Keratinocyte (primary cell): ENCODE measurements at regions not wholly inside any gene's neighbourhood (a gene's known extent, or its start where the extent isn't known, plus 50 kb on each side); places are given as distances from the start of the nearest gene placed in this dataset.
A peak's percentile ranks its signal among the peaks of the same experiment; 100 is the strongest.

Source experiments
- DNase-seq: peaks from one replicate; pipeline ENCODE4 v3.0.0-alpha.2; 2011; ENCODE audit warnings: low read depth, missing footprints, low spot score
- FAIRE-seq: peaks from 2 replicates; lab custom pipeline; 2011; peaks lifted over from hg19 to GRCh38; lab: Jason Lieb, UNC
- H2AFZ ChIP-seq: 2 replicates; pipeline ENCODE4 v1.6.0; 2012; ENCODE audit warnings: low read length, control low read depth, inconsistent platforms; ENCODE audit not compliant: control insufficient read depth
- H3K27ac ChIP-seq: 2 replicates; pipeline ENCODE4 v1.5.1; 2011; ENCODE audit warnings: low read length; ENCODE audit not compliant: control insufficient read depth, insufficient read depth
- H3K27me3 ChIP-seq: 3 replicates; pipeline ENCODE4 v1.6.0; 2011; ENCODE audit warnings: low read length; ENCODE audit not compliant: control insufficient read depth, insufficient read depth; ENCODE audit errors: extremely low read depth
- H3K36me3 ChIP-seq, 2 experiments: 2 replicates in 1 of 2; 3 replicates in 1 of 2; pipeline ENCODE4 v1.5.1; 2011; ENCODE audit warnings: low read length in 2 of 2, mild to moderate bottlenecking in 1 of 2; ENCODE audit not compliant: control insufficient read depth in 2 of 2, insufficient read depth in 2 of 2; ENCODE audit errors: extremely low read depth in 1 of 2
- H3K4me1 ChIP-seq: 3 replicates; pipeline ENCODE4 v1.5.1; 2011; ENCODE audit warnings: low read length; ENCODE audit not compliant: control insufficient read depth, insufficient read depth; ENCODE audit errors: extremely low read depth
- H3K4me2 ChIP-seq: 3 replicates; pipeline ENCODE4 v1.6.0; 2011; ENCODE audit warnings: low read depth, low read length; ENCODE audit not compliant: control insufficient read depth, insufficient read depth; ENCODE audit errors: extremely low read depth
- H3K4me3 ChIP-seq, 3 experiments: fragments of 200-600 bp in 1 of 3; sonication (generic) in 1 of 3; 2 replicates in 2 of 3; 3 replicates in 1 of 3; pipeline ENCODE4 v1.5.1; 2011 to 2016; ENCODE audit warnings: low read length in 3 of 3, mild to moderate bottlenecking in 3 of 3, control low read depth in 2 of 3, inconsistent platforms in 1 of 3, low read depth in 1 of 3, mixed read lengths in 1 of 3, mixed run types in 1 of 3, moderate library complexity in 1 of 3; ENCODE audit not compliant: control insufficient read depth in 2 of 3, insufficient read depth in 2 of 3; ENCODE audit errors: extremely low read depth in 1 of 3
- H3K79me2 ChIP-seq: 2 replicates; pipeline ENCODE4 v1.6.0; 2012; ENCODE audit warnings: low read length; ENCODE audit not compliant: control insufficient read depth, insufficient read depth
- H3K9ac ChIP-seq: 3 replicates; pipeline ENCODE4 v1.6.0; 2011; ENCODE audit warnings: low read length; ENCODE audit not compliant: control insufficient read depth, insufficient read depth; ENCODE audit errors: extremely low read depth
- H3K9me1 ChIP-seq: 3 replicates; pipeline ENCODE4 v1.6.0; 2011; ENCODE audit warnings: low read length; ENCODE audit not compliant: control insufficient read depth, insufficient read depth; ENCODE audit errors: extremely low read depth
- H3K9me3 ChIP-seq: 2 replicates; pipeline ENCODE4 v1.5.1; 2012; ENCODE audit warnings: low read depth, low read length; ENCODE audit not compliant: control insufficient read depth
- H4K20me1 ChIP-seq: 3 replicates; pipeline ENCODE4 v1.6.0; 2011; ENCODE audit warnings: low read length; ENCODE audit not compliant: control insufficient read depth, insufficient read depth; ENCODE audit errors: extremely low read depth
- EZH2 ChIP-seq: IDR thresholded peaks from one replicate; pipeline ENCODE4 v1.6.1; 2012; ENCODE audit warnings: inconsistent platforms, mild to moderate bottlenecking, low read length, moderate library complexity
- dilution Hi-C: fragments of 300-500 bp; cut with MboI; formaldehyde crosslinking; loops from one replicate; pipeline ENCODE4 v1.7.0; 2020; ENCODE audit warnings: low sequenced_read_pairs; ENCODE audit not compliant: extremely low pct_ligation_motif_present
- TF ChIP-seq, protein P1 (sequence below), 3 experiments: IDR thresholded peaks in 1 of 3; conservative IDR thresholded peaks in 1 of 3; optimal IDR thresholded peaks in 1 of 3; 2 replicates in 2 of 3; 3 replicates in 1 of 3; pipeline versions ENCODE3 to v1.5.1; 2011; ENCODE audit warnings: low read length in 3 of 3, mild to moderate bottlenecking in 3 of 3, moderate library complexity in 2 of 3, control low read depth in 1 of 3, inconsistent platforms in 1 of 3; ENCODE audit not compliant: insufficient read depth in 2 of 3; ENCODE audit errors: extremely low read depth in 1 of 3

DNA sequence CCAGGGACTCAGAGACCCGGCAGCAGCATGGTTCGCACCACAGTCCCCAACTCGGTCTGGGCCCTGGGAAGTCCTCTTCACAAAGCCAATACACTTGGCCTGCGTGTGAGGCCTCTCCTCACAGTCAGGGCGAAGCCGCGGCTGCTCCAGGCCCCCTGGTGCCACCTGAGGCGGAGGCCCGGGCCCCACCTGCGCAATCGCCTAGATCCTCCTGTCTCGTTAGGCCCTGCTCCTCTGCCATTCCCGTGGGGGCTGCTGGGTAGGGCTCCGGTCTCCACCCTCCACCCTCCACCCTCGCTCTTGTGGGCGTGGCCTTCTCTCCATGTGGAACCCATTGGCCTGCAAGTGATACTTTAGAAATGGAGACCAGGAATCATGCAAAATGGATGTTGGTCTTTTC lies 553.3 kb downstream of the INHBA start:
- H3K4me1 ChIP-seq = peaks cover 32% of the 10 kb centered on the region
- TF ChIP-seq, protein P1, sequence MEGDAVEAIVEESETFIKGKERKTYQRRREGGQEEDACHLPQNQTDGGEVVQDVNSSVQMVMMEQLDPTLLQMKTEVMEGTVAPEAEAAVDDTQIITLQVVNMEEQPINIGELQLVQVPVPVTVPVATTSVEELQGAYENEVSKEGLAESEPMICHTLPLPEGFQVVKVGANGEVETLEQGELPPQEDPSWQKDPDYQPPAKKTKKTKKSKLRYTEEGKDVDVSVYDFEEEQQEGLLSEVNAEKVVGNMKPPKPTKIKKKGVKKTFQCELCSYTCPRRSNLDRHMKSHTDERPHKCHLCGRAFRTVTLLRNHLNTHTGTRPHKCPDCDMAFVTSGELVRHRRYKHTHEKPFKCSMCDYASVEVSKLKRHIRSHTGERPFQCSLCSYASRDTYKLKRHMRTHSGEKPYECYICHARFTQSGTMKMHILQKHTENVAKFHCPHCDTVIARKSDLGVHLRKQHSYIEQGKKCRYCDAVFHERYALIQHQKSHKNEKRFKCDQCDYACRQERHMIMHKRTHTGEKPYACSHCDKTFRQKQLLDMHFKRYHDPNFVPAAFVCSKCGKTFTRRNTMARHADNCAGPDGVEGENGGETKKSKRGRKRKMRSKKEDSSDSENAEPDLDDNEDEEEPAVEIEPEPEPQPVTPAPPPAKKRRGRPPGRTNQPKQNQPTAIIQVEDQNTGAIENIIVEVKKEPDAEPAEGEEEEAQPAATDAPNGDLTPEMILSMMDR (optimal IDR thresholded peaks at IDR 0.05 in 1 of 3, IDR thresholded peaks at IDR 0.05 in 1 of 3, conservative IDR thresholded peaks at IDR 0.05 in 1 of 3; ENCODE audit: extremely low read depth in 1 of 3, insufficient read depth in 2 of 3, low read length in 3 of 3) = no peak
- no peak for TF ChIP-seq EZH2
- peak overlapping the region; percentile 99 for H3K27ac ChIP-seq
- H3K9me1 ChIP-seq = no peaks in the 10 kb centered on the region
- no peak overlapping the region for H2AFZ ChIP-seq
- DNase-seq (no peak), FAIRE-seq (no peak)
- peak overlapping the region; percentile 70 for H3K9ac ChIP-seq
- dilution Hi-C loops = no loop called here
- H3K79me2 ChIP-seq = no peaks in the 10 kb centered on the region
- H4K20me1 ChIP-seq = no peaks in the 10 kb centered on the region
- H3K36me3 ChIP-seq = no peaks in the 10 kb centered on the region
- H3K4me3 ChIP-seq = no peak overlapping the region
- H3K9me3 ChIP-seq = no peaks in the 10 kb centered on the region
- no peaks in the 10 kb centered on the region for H3K27me3 ChIP-seq
- no peak overlapping the region for H3K4me2 ChIP-seq

DNA sequence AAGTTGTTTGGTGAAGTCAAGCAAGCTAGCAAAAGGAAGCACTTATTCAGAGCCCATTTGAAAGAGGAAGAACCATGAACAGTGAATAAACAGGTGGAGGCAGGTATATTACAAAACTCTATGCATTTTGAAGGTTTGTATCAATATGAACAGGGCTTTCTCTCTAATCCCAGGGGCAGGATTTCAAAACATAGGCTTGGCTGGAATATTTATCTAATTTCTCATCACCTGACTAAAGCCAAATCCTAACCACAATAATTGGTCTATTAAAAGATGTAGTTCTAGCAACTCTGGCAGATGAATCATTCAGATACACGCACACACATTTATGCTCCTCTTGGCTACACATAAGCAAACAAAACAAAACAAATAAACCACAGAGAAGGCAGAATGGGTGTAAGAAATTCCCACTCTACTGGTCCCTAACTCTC lies 554.4 kb downstream of the INHBA start:
- no peaks in the 10 kb centered on the region for H3K9me1 ChIP-seq
- H3K4me1 ChIP-seq = peaks cover 32% of the 10 kb centered on the region
- FAIRE-seq = peak; percentile 86
- H3K36me3 ChIP-seq = no peaks in the 10 kb centered on the region
- H3K4me3 ChIP-seq = peak overlapping the region in 2 of 3 experiments; percentile 40 to 41
- H3K27ac ChIP-seq = peak overlapping the region; percentile 99
- peak; percentile 59 for DNase-seq
- H2AFZ ChIP-seq = no peak overlapping the region
- TF ChIP-seq EZH2 = no peak
- TF ChIP-seq, protein P1 (optimal IDR thresholded peaks at IDR 0.05 in 1 of 3, IDR thresholded peaks at IDR 0.05 in 1 of 3, conservative IDR thresholded peaks at IDR 0.05 in 1 of 3; ENCODE audit: extremely low read depth in 1 of 3, insufficient read depth in 2 of 3, low read length in 3 of 3) = no peak
- dilution Hi-C loops = no loop called here
- H3K79me2 ChIP-seq = no peaks in the 10 kb centered on the region
- H4K20me1 ChIP-seq = no peaks in the 10 kb centered on the region
- H3K9me3 ChIP-seq = no peaks in the 10 kb centered on the region
- H3K9ac ChIP-seq = peak overlapping the region; percentile 78
- peak overlapping the region; percentile 88 for H3K4me2 ChIP-seq
- no peaks in the 10 kb centered on the region for H3K27me3 ChIP-seq
